Activated CD4-positive, alpha-beta T cell treated with anti-CD3 and anti-CD28 coated beads, Interleukin-2, amount 10 ng/mL, durations not matched to agents 7 days and 5 days (primary cell): ENCODE measurements at regions not wholly inside any gene's neighbourhood (a gene's known extent, or its start where the extent isn't known, plus 50 kb on each side); places are given as distances from the start of the nearest gene placed in this dataset.

ENCODE experiments used
- CTCF ChIA-PET: fragments of 350-600 bp; sonication (Branson Sonifier 250); formaldehyde crosslinking; loops from one replicate; lab custom pipeline; 2021; ENCODE audit warnings: antibody characterized with exemption; lab: Charles Lee
- POLR2A ChIA-PET: fragments of 350-600 bp; sonication (Branson Sonifier 250); formaldehyde crosslinking; loops from one replicate; lab custom pipeline; 2021; ENCODE audit warnings: antibody characterized with exemption; lab: Charles Lee
- DNase-seq: peaks from one replicate; pipeline ENCODE4 v3.0.0-alpha.2; 2020
- H3K27ac Mint-ChIP-seq: one replicate; pipeline ENCODE4 v1.8.0; 2021; ENCODE audit warnings: mild to moderate bottlenecking, moderate library complexity, mixed read lengths
- H3K27me3 Mint-ChIP-seq: one replicate; pipeline ENCODE4 v1.8.0; 2021; ENCODE audit warnings: mixed read lengths
- H3K36me3 Mint-ChIP-seq: one replicate; pipeline ENCODE4 v1.8.0; 2021; ENCODE audit warnings: low read depth, mixed read lengths
- H3K4me1 Mint-ChIP-seq: one replicate; pipeline ENCODE4 v1.8.0; 2021; ENCODE audit warnings: mixed read lengths
- H3K4me3 Mint-ChIP-seq: one replicate; pipeline ENCODE4 v1.8.0; 2021; ENCODE audit warnings: mild to moderate bottlenecking, moderate library complexity, mixed read lengths
- H3K9me3 Mint-ChIP-seq: one replicate; pipeline ENCODE4 v1.8.0; 2021; ENCODE audit warnings: mixed read lengths

GRCh38 chr20:40110311-40110831, 578.7 kb downstream of the MAFB start:
- H3K4me3 Mint-ChIP-seq, result no peak overlapping the region
- no peak for DNase-seq
- H3K9me3 Mint-ChIP-seq, result no peaks in the 10 kb centered on the region
- ChIA-PET CTCF (no interaction called here), POLR2A (no interaction called here)
- H3K4me1 Mint-ChIP-seq, result no peaks in the 10 kb centered on the region
- H3K36me3 Mint-ChIP-seq, result no peaks in the 10 kb centered on the region
- no peaks in the 10 kb centered on the region for H3K27me3 Mint-ChIP-seq
- H3K27ac Mint-ChIP-seq, result no peak overlapping the region

- DNase-seq, result no peak
- Mint-ChIP-seq H3K27ac (no peak overlapping the region), H3K36me3 (no peaks in the 10 kb centered on the region), H3K9me3 (no peaks in the 10 kb centered on the region), H3K4me3 (no peak overlapping the region), H3K4me1 (no peaks in the 10 kb centered on the region), H3K27me3 (no peaks in the 10 kb centered on the region)
- ChIA-PET CTCF (no interaction called here), POLR2A (no interaction called here)
Observed at GRCh38 chr20:40109136-40109535, 579.9 kb downstream of the MAFB start.

DNA sequence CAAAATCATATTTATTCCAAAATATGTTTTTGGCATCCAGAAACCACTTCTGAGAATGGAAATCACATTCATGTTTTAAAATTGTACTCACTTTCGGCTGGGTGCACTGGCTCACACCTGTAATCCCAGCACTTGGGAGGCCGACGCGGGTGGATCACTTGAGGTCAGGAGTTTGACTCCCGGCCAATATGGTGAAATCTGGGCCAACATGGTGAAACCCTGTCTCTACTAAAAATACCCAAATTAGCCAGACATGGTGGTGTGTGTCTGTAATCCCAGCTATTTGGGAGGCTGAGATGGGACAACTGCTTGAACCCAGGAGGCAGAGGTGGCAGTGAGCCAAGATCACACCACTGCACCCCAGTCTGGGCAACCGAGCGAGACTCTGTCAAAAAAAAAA, 580.7 kb downstream of the MAFB start:
- Mint-ChIP-seq H3K9me3 (no peaks in the 10 kb centered on the region), H3K27ac (no peak overlapping the region), H3K4me1 (no peaks in the 10 kb centered on the region), H3K36me3 (no peaks in the 10 kb centered on the region), H3K27me3 (no peaks in the 10 kb centered on the region), H3K4me3 (no peak overlapping the region)
- CTCF ChIA-PET, result no interaction called here
- no peak for DNase-seq
- POLR2A ChIA-PET, result no interaction called here

DNA sequence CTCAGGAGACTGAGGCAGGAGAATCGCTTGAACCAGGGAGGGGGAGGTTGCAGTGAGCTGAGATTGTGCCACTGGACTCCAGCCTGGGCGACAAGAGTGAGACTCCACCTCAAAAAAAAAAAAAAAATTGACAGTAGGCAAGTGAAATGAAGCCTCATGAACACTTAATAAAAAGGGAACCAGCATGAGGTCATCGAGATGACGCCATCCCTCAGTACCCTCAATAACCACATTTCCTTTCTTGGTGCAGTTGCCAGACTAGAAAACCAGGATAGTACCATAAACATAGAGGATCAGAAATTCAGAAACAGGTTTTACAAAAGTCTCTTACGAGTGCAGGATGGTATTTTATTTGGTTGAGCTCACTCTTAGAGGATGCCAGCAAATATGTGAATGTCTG, 584.1 kb downstream of the MAFB start:
- H3K27me3 Mint-ChIP-seq, result no peaks in the 10 kb centered on the region
- POLR2A ChIA-PET, result no interaction called here
- no peak overlapping the region for H3K4me3 Mint-ChIP-seq
- CTCF ChIA-PET, result no interaction called here
- no peaks in the 10 kb centered on the region for H3K4me1 Mint-ChIP-seq
- H3K9me3 Mint-ChIP-seq, result no peaks in the 10 kb centered on the region
- no peak overlapping the region for H3K27ac Mint-ChIP-seq
- no peak for DNase-seq
- H3K36me3 Mint-ChIP-seq, result no peaks in the 10 kb centered on the region

DNA sequence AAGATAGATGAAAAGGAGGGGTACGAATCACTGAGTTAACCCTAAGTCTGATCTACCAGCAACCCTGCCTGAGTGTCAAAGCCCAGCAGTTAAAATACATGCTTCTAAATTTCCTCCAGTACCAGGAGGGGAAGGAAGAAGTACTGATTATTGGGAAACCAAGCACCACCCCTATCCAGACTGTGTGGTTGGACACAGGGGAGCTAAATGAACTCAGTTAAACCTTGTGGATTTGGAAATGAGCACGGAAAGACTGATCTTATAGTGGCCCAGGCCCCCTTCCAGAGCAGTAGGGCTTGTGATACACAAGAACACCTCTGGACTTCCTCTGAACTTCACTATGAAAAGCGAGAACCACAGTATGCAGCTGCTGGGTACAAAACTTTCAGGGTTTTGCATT, 585.6 kb downstream of the MAFB start:
- H3K9me3 Mint-ChIP-seq, result no peaks in the 10 kb centered on the region
- no peak overlapping the region for H3K27ac Mint-ChIP-seq
- DNase-seq, result no peak
- no peaks in the 10 kb centered on the region for H3K27me3 Mint-ChIP-seq
- no peaks in the 10 kb centered on the region for H3K4me1 Mint-ChIP-seq
- ChIA-PET POLR2A (no interaction called here), CTCF (no interaction called here)
- H3K36me3 Mint-ChIP-seq, result no peaks in the 10 kb centered on the region
- no peak overlapping the region for H3K4me3 Mint-ChIP-seq

GRCh38 chr20:40101560-40101959, 587.5 kb downstream of the MAFB start:
- Mint-ChIP-seq H3K36me3 (no peaks in the 10 kb centered on the region), H3K27me3 (no peaks in the 10 kb centered on the region), H3K4me3 (no peak overlapping the region), H3K4me1 (no peaks in the 10 kb centered on the region), H3K9me3 (no peaks in the 10 kb centered on the region), H3K27ac (no peak overlapping the region)
- ChIA-PET CTCF (no interaction called here), POLR2A (no interaction called here)
- no peak for DNase-seq

GRCh38 chr20:40100261-40100660, 588.8 kb downstream of the MAFB start:
- no peaks in the 10 kb centered on the region for H3K27me3 Mint-ChIP-seq
- CTCF ChIA-PET, result no interaction called here
- no peaks in the 10 kb centered on the region for H3K9me3 Mint-ChIP-seq
- no peaks in the 10 kb centered on the region for H3K36me3 Mint-ChIP-seq
- no peak overlapping the region for H3K27ac Mint-ChIP-seq
- no peaks in the 10 kb centered on the region for H3K4me1 Mint-ChIP-seq
- no peak for DNase-seq
- H3K4me3 Mint-ChIP-seq, result no peak overlapping the region
- POLR2A ChIA-PET, result no interaction called here

- ChIA-PET POLR2A (no interaction called here), CTCF (no interaction called here)
- Mint-ChIP-seq H3K9me3 (peaks cover 5% of the 10 kb centered on the region), H3K36me3 (no peaks in the 10 kb centered on the region), H3K4me1 (no peaks in the 10 kb centered on the region), H3K27me3 (no peaks in the 10 kb centered on the region), H3K27ac (no peak overlapping the region), H3K4me3 (no peak overlapping the region)
- DNase-seq, result no peak
Observed at GRCh38 chr20:40090236-40090635, 598.8 kb downstream of the MAFB start.

DNA sequence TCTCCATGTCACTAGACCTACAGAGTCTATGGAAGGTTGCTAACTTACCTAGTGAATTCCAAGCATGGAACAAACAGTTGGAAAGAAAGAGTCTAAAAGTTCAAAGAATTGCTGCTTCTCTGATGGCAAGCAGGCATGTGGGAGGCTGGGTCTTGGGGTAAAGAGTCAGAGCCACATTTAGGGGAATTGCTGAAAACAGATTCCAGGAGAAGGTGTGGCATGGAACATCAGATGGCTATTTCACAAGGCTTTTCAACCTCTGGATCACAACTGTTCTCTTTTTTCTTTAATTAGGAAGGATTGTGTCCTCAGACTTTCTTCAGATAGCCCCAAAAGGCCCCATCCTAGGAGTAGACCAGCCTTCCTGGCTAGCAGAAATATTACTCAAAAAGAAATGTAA, 601.5 kb downstream of the MAFB start:
- POLR2A ChIA-PET, result no interaction called here
- Mint-ChIP-seq H3K27me3 (no peaks in the 10 kb centered on the region), H3K27ac (no peak overlapping the region), H3K9me3 (peaks cover 6% of the 10 kb centered on the region), H3K4me3 (no peak overlapping the region), H3K4me1 (no peaks in the 10 kb centered on the region), H3K36me3 (no peaks in the 10 kb centered on the region)
- DNase-seq, result no peak
- CTCF ChIA-PET, result no interaction called here

DNA sequence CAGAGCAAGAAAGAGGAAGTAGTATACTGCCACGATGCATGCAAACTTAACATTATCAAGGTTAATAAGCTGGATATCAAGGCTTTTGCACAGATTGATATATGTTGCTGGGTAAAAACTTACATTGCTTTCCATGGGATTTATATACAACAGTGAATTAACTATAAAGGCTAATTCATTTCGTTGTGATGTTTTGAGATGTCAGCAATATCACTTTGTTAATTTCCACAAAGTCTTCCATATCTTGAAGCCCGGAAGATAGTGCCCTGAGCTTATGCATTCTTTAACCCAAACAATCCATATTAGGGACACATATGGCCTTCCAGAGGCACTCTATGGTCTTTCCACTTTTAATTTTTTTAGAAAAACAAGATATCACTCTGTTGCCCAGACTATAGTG, 603.5 kb downstream of the MAFB start:
- no peak overlapping the region for H3K4me3 Mint-ChIP-seq
- H3K27me3 Mint-ChIP-seq, result no peaks in the 10 kb centered on the region
- DNase-seq, result no peak
- POLR2A ChIA-PET, result no interaction called here
- H3K4me1 Mint-ChIP-seq, result no peaks in the 10 kb centered on the region
- CTCF ChIA-PET, result no interaction called here
- H3K36me3 Mint-ChIP-seq, result no peaks in the 10 kb centered on the region
- H3K9me3 Mint-ChIP-seq, result peaks cover 6% of the 10 kb centered on the region
- H3K27ac Mint-ChIP-seq, result no peak overlapping the region

DNA sequence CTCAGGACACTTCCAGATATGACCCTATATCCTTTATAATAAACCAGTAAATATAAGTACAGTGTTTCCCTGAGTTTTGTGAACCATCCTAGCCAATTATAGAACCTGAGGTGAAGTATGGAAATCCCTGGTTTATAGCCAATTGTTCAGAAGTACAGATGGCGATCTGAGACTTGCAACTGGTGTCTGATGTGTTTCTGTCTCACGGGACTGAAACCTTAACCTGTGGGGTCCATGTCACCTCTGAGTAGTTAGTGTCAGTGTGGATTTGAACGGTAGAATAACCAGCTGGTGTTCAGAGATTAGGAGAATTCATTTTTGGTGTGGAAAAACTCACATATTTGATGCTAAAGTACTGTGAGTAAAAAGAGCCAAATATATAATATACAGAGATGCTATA, 606.6 kb downstream of the MAFB start:
- CTCF ChIA-PET, result no interaction called here

GRCh38 chr20:40081653-40082052, 607.4 kb downstream of the MAFB start:
- Mint-ChIP-seq H3K27ac (no peak overlapping the region), H3K4me3 (no peak overlapping the region), H3K27me3 (no peaks in the 10 kb centered on the region), H3K36me3 (no peaks in the 10 kb centered on the region), H3K4me1 (no peaks in the 10 kb centered on the region), H3K9me3 (peaks cover 4% of the 10 kb centered on the region)
- no peak for DNase-seq
- CTCF ChIA-PET, result no interaction called here
- POLR2A ChIA-PET, result no interaction called here

More for the DNA sequence above, 606.6 kb downstream of the MAFB start:
- Mint-ChIP-seq H3K4me1 (no peaks in the 10 kb centered on the region), H3K4me3 (no peak overlapping the region), H3K9me3 (peaks cover 6% of the 10 kb centered on the region), H3K36me3 (no peaks in the 10 kb centered on the region), H3K27ac (no peak overlapping the region), H3K27me3 (no peaks in the 10 kb centered on the region)
- no peak for DNase-seq
- POLR2A ChIA-PET, result no interaction called here

DNA sequence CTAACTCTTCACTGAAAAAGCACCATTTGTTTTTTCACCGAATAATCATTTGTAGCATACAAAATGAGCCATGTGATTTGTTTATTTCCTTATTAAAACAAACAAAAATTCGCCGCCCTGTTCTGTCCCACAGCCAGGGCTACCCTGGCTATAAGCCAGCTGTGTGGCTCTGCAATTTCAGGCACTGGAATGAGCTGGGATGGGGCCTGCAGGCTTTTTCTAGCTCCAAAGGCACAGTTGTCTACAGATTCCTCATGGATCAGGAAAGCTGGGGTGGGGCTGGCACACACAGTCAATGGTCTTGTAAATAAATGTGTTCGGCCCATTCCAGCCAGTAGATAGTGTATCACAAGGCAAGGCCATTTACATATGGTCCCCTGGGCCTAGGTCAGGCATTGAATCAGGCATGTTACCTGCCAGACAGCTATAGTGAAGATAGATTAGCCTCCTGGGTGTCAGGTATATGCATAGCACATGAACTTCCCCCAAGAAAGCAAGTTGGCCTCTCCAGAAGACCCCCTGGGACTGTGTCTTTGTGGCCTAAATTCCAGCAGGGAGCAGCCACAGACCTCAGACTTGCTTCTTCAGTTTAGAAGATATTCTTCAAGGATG, 608.9 kb downstream of the MAFB start:
- ChIA-PET POLR2A (no interaction called here), CTCF (no interaction called here)
- no peak for DNase-seq
- Mint-ChIP-seq H3K9me3 (peaks cover 3% of the 10 kb centered on the region), H3K27ac (no peak overlapping the region), H3K4me1 (no peaks in the 10 kb centered on the region), H3K27me3 (no peaks in the 10 kb centered on the region), H3K4me3 (no peak overlapping the region), H3K36me3 (no peaks in the 10 kb centered on the region)

DNA sequence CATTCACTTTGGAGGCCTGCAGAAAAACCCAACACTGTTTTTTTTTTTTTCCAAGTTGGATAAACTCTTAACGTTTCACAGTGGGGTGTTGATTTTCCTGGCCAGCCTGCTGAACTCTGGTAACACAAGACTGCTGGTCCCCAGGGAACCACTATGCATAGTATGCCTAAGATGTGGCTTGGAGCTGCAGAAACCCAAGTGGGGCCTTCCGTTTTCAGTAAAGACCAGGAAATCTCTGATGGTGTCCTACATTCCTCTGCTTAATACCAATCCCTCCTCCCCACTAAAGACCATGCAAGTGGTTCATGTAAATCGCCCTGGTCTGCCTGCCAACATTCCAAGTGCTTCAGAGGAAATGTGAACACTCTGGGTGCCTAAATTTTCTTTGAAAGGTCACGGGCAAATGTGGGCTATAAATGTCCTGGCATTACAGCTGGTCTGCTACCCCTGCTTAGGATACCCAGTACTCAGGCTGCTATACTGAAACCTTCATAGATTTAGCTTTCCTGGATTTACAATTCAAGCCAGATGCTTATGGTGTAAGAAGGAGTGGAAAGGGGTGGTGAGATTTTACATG, 615.4 kb downstream of the MAFB start:
- POLR2A ChIA-PET, result no interaction called here
- Mint-ChIP-seq H3K36me3 (no peaks in the 10 kb centered on the region), H3K4me1 (no peaks in the 10 kb centered on the region), H3K9me3 (no peaks in the 10 kb centered on the region), H3K4me3 (no peak overlapping the region), H3K27me3 (no peaks in the 10 kb centered on the region), H3K27ac (no peak overlapping the region)
- CTCF ChIA-PET, result interaction anchor here (0.6 kb wide), 1 partner anchor 528 kb away, joined by 3 read pairs; no protein-coding TSS in a partner anchor
- no peak for DNase-seq
